Sigmoid colon (tissue), 6 donors: ENCODE measurements at regions not wholly inside any gene's neighbourhood (a gene's known extent, or its start where the extent isn't known, plus 50 kb on each side); places are given as distances from the start of the nearest gene placed in this dataset.

Source experiments
- DNase-seq: peaks from one replicate; pipeline ENCODE4 v3.0.0-alpha.2; 2019
- H3K27ac ChIP-seq, 4 donors: fragments of 200-600 bp; sonication (generic); one replicate each; pipeline ENCODE4 v1.5.1; 2016 to 2019; ENCODE audit warnings: mild to moderate bottlenecking in 1 of 4
- H3K27me3 ChIP-seq, 3 donors: fragments of 200-600 bp; sonication (generic); one replicate each; pipeline ENCODE4 v1.5.1; 2019; ENCODE audit warnings: mild to moderate bottlenecking in 1 of 3
- H3K36me3 ChIP-seq, 4 donors: fragments of 200-600 bp; sonication (generic); one replicate each; pipeline ENCODE4 v1.5.1; 2016 to 2019
- H3K4me1 ChIP-seq, 4 donors: fragments of 200-600 bp; sonication (generic); one replicate each; pipeline ENCODE4 v1.5.1; 2017 to 2019
- H3K4me3 ChIP-seq, 4 donors: fragments of 200-600 bp; sonication (generic); one replicate each; pipeline ENCODE4 v1.5.1; 2017 to 2019; ENCODE audit warnings: mild to moderate bottlenecking in 2 of 4, moderate library complexity in 1 of 4
- H3K9me3 ChIP-seq, 4 donors: fragments of 200-600 bp in 3 of 4; sonication (generic) in 3 of 4; one replicate each; pipeline versions ENCODE4 v1.5.1 to v1.6.1; 2013 to 2019
- CTCF ChIP-seq, 4 experiments: fragments of 450-650 bp in 3 of 4; fragments of 200-600 bp in 1 of 4; IDR thresholded peaks; one replicate each; pipeline ENCODE4 v1.5.1; 2016 to 2019; ENCODE audit warnings: antibody characterized with exemption in 4 of 4, mild to moderate bottlenecking in 3 of 4, moderate library complexity in 2 of 4
- EP300 ChIP-seq, 4 donors: sonication (generic); formaldehyde crosslinking; IDR thresholded peaks; one replicate each; pipeline ENCODE4 v1.6.1; 2017; ENCODE audit warnings: antibody characterized with exemption in 4 of 4
- POLR2A ChIP-seq, 2 donors: fragments of 450-650 bp; IDR thresholded peaks; one replicate each; pipeline ENCODE4 v1.6.1; 2016; ENCODE audit warnings: antibody characterized with exemption in 2 of 2, mild to moderate bottlenecking in 2 of 2, moderate library complexity in 2 of 2
- POLR2AphosphoS5 ChIP-seq, 4 donors: sonication (generic); formaldehyde crosslinking; IDR thresholded peaks; one replicate each; pipeline ENCODE4 v1.6.1; 2017; ENCODE audit warnings: antibody characterized with exemption in 4 of 4
- WGBS, 2 donors: extraction: QIAGEN DNeasy Blood & Tissue Kit; methylation state at CpG; one replicate each; pipeline ENCODE4 v1.1.7; 2013; 5-methylcytosine and 5-hydroxymethylcytosine counted together
- intact Hi-C: fragments of 100-400 bp; cut with DNase I; formaldehyde crosslinking; loops from one replicate; pipeline ENCODE4 v1.15.1; 2023
- small RNA-seq, 3 donors: library from RNA; depleted of rRNA; stranded (forward); fragments of <200 nt; gene quantifications; one replicate each; pipeline ENCODE3, GENCODE V24; 2016
- donor health status: healthy with polysubstance abuse.
- donor health status: healthy.

GRCh38 chr17:10899281-10899680 is 61.4 kb upstream of the PIRT start:
- Histone ChIP-seq H3K27me3 (no peaks in the 10 kb centered on the region), H3K4me3 (no peak overlapping the region), H3K4me1 (no peaks in the 10 kb centered on the region), H3K36me3 (no peaks in the 10 kb centered on the region), H3K9me3 (no peaks in the 10 kb centered on the region), H3K27ac (no peak overlapping the region)
- intact Hi-C loops = no loop called here
- no peak for DNase-seq
- TF ChIP-seq EP300 (IDR thresholded peaks at IDR 0.05) (no peak), CTCF (IDR thresholded peaks at IDR 0.05) (no peak), POLR2AphosphoS5 (IDR thresholded peaks at IDR 0.05) (no peak), POLR2A (IDR thresholded peaks at IDR 0.05) (no peak)

GRCh38 chr17:10894220-10894619 is 56.3 kb upstream of the PIRT start:
- no peaks in the 10 kb centered on the region for H3K36me3 ChIP-seq
- WGBS, 2 donors = 66 to 85% methylated on average over 2 of the region's 2 CpGs
- DNase-seq = no peak
- TF ChIP-seq CTCF (IDR thresholded peaks at IDR 0.05) (no peak), POLR2A (IDR thresholded peaks at IDR 0.05) (no peak), POLR2AphosphoS5 (IDR thresholded peaks at IDR 0.05) (no peak), EP300 (IDR thresholded peaks at IDR 0.05) (no peak)
- H3K9me3 ChIP-seq = no peaks in the 10 kb centered on the region
- intact Hi-C loops = no loop called here
- H3K4me3 ChIP-seq = no peak overlapping the region
- no peak overlapping the region for H3K27ac ChIP-seq
- H3K27me3 ChIP-seq = no peaks in the 10 kb centered on the region
- H3K4me1 ChIP-seq = no peaks in the 10 kb centered on the region

- H3K27ac ChIP-seq = no peak overlapping the region
- no peak for DNase-seq
- no peaks in the 10 kb centered on the region for H3K9me3 ChIP-seq
- no peak overlapping the region for H3K4me3 ChIP-seq
- 48 to 85% methylated on average over 4 of the region's 4 CpGs for WGBS, 2 donors
- intact Hi-C loops = no loop called here
- H3K27me3 ChIP-seq = no peaks in the 10 kb centered on the region
- no peaks in the 10 kb centered on the region for H3K36me3 ChIP-seq
- no peak for TF ChIP-seq EP300 (IDR thresholded peaks at IDR 0.05)
- no peak for TF ChIP-seq CTCF (IDR thresholded peaks at IDR 0.05)
- no peak for TF ChIP-seq POLR2AphosphoS5 (IDR thresholded peaks at IDR 0.05)
- TF ChIP-seq POLR2A (IDR thresholded peaks at IDR 0.05) = no peak
- H3K4me1 ChIP-seq = no peaks in the 10 kb centered on the region
Observed at GRCh38 chr17:10888858-10889257, 51.0 kb upstream of the PIRT start.

Small RNA genes in the stretch of these regions (small RNA-seq; reads per million reads assigned to genes)
- gene RN7SL601P = 0 reads per million in 3 donors
